GM19328 (cell line): ENCODE measurements at regions not wholly inside any gene's neighbourhood (a gene's known extent, or its start where the extent isn't known, plus 50 kb on each side); places are given as distances from the start of the nearest gene placed in this dataset.
"Not testable (repeated sequence)": the region's sequence is repeated elsewhere in the genome, so short reads cannot be mapped to it uniquely, and the experiment has no call there.

Source experiments
- ATAC-seq: cut with Tn5 transposase; IDR thresholded peaks from one replicate; pipeline ENCODE4 v1.9.1; 2021; ENCODE audit warnings: mild to moderate bottlenecking, moderate library complexity; ENCODE audit not compliant: unreplicated experiment

- no peak for ATAC-seq
Observed at GRCh38 chrX:147468600-147468999, 443.1 kb upstream of the FMR1 start.

GRCh38 chrX:147476008-147476407, 435.7 kb upstream of the FMR1 start:
- ATAC-seq = no peak

- ATAC-seq = no peak
Observed at GRCh38 chrX:147478899-147479298, 432.8 kb upstream of the FMR1 start.

GRCh38 chrX:147485207-147485606, 426.5 kb upstream of the FMR1 start:
- no peak for ATAC-seq

- no peak for ATAC-seq
Observed at GRCh38 chrX:147494365-147494764, 417.4 kb upstream of the FMR1 start.

- no peak for ATAC-seq
Observed at GRCh38 chrX:147498796-147499195, 412.9 kb upstream of the FMR1 start.

GRCh38 chrX:147522981-147523380, 388.7 kb upstream of the FMR1 start:
- no peak for ATAC-seq

- no peak for ATAC-seq
Observed at GRCh38 chrX:147533426-147533825, 378.3 kb upstream of the FMR1 start.

- no peak for ATAC-seq
Observed at GRCh38 chrX:147537172-147537571, 374.5 kb upstream of the FMR1 start.

GRCh38 chrX:147548023-147548422, 363.7 kb upstream of the FMR1 start:
- ATAC-seq = not testable (repeated sequence)

- ATAC-seq = no peak
Observed at GRCh38 chrX:147550217-147550616, 361.5 kb upstream of the FMR1 start.

- ATAC-seq = no peak
Observed at GRCh38 chrX:147559191-147559590, 352.5 kb upstream of the FMR1 start.

GRCh38 chrX:147565237-147565636, 346.5 kb upstream of the FMR1 start:
- ATAC-seq = no peak

GRCh38 chrX:147570483-147570882, 341.2 kb upstream of the FMR1 start:
- ATAC-seq = no peak

GRCh38 chrX:147573266-147573665, 338.5 kb upstream of the FMR1 start:
- no peak for ATAC-seq

- ATAC-seq = no peak
Observed at GRCh38 chrX:147602176-147602696, 309.5 kb upstream of the FMR1 start.

GRCh38 chrX:147626605-147627004, 285.1 kb upstream of the FMR1 start:
- no peak for ATAC-seq

- ATAC-seq = no peak
Observed at GRCh38 chrX:147635186-147635585, 276.5 kb upstream of the FMR1 start.

GRCh38 chrX:147637190-147637589, 274.5 kb upstream of the FMR1 start:
- ATAC-seq = no peak

- no peak for ATAC-seq
Observed at GRCh38 chrX:147646949-147647723, 264.6 kb upstream of the FMR1 start.

- no peak for ATAC-seq
Observed at GRCh38 chrX:147675819-147676218, 235.9 kb upstream of the FMR1 start.

- no peak for ATAC-seq
Observed at GRCh38 chrX:147679356-147680005, 232.2 kb upstream of the FMR1 start.
